GM06990 (cell line): ENCODE measurements at regions not wholly inside any gene's neighbourhood (a gene's known extent, or its start where the extent isn't known, plus 50 kb on each side); places are given as distances from the start of the nearest gene placed in this dataset.

ENCODE experiments used
- DNase-seq: peaks from one replicate; pipeline ENCODE4 v3.0.0-alpha.2; 2011; ENCODE audit not compliant: insufficient read length; ENCODE audit errors: extremely low read depth
- H3K27me3 ChIP-seq: replicated peaks from 2 replicates; pipeline ENCODE4 v1.6.0; 2011; ENCODE audit warnings: low read length; ENCODE audit not compliant: control insufficient read depth, insufficient read depth
- H3K36me3 ChIP-seq: 2 replicates; pipeline ENCODE4 v1.5.1; 2011; ENCODE audit warnings: low read length; ENCODE audit not compliant: control insufficient read depth, insufficient read depth
- H3K4me3 ChIP-seq: replicated peaks from 2 replicates; pipeline ENCODE4 v1.5.1; 2011; ENCODE audit warnings: low read depth, mild to moderate bottlenecking, control low read depth, low read length
- TF ChIP-seq, protein P1 (sequence below): IDR thresholded peaks from 2 replicates; pipeline ENCODE4 v1.5.1; 2011; ENCODE audit warnings: low read length, control low read depth, mild to moderate bottlenecking, inconsistent platforms; ENCODE audit not compliant: insufficient read depth, poor library complexity, severe bottlenecking

DNA sequence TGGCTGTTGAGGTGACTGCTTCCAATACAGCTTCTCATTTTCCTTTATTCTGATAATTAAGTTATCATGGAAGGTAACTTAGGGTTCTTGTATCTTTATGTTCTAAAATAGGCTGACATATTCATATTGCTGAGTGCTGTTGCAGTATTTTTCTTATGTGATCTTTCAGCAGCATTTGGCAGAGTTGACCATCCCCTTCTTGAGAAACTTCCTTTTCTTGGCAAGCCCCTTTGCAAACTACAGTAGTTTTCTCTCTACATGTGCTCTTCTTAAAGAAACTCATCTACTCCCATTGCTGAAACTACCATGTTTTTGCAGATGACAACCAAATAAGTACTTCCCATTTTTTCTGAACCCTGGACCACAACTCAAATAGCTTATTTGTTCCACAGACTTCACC is 476.5 kb upstream of the TRIB2 start:
- Histone ChIP-seq H3K4me3 (no peak overlapping the region), H3K36me3 (no peaks in the 10 kb centered on the region), H3K27me3 (no peaks in the 10 kb centered on the region)
- DNase-seq, result no peak
- TF ChIP-seq, protein P1, sequence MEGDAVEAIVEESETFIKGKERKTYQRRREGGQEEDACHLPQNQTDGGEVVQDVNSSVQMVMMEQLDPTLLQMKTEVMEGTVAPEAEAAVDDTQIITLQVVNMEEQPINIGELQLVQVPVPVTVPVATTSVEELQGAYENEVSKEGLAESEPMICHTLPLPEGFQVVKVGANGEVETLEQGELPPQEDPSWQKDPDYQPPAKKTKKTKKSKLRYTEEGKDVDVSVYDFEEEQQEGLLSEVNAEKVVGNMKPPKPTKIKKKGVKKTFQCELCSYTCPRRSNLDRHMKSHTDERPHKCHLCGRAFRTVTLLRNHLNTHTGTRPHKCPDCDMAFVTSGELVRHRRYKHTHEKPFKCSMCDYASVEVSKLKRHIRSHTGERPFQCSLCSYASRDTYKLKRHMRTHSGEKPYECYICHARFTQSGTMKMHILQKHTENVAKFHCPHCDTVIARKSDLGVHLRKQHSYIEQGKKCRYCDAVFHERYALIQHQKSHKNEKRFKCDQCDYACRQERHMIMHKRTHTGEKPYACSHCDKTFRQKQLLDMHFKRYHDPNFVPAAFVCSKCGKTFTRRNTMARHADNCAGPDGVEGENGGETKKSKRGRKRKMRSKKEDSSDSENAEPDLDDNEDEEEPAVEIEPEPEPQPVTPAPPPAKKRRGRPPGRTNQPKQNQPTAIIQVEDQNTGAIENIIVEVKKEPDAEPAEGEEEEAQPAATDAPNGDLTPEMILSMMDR, result no peak

DNA sequence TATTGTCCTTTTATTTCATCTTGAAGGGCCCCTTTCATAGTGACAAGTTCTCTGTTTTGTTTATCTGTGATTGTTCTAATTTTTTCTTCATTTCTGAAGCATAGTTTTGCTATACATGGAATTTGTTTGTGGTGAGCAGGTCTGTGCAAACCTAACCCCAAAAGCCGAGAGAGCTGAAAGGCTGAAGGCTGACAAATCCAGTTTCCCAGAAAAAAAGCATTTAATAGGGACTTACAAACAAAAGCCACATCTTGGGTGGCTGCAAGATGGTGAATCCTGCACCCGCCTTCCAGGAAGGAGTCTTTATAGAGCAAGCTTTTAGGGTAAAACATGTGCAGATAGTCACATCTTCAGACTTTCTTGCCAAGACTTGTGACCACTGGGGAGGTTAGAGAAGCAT is 473.4 kb upstream of the TRIB2 start:
- TF ChIP-seq, protein P1, result no peak
- no peaks in the 10 kb centered on the region for H3K36me3 ChIP-seq
- no peak overlapping the region for H3K4me3 ChIP-seq
- no peaks in the 10 kb centered on the region for H3K27me3 ChIP-seq
- DNase-seq, result no peak

DNA sequence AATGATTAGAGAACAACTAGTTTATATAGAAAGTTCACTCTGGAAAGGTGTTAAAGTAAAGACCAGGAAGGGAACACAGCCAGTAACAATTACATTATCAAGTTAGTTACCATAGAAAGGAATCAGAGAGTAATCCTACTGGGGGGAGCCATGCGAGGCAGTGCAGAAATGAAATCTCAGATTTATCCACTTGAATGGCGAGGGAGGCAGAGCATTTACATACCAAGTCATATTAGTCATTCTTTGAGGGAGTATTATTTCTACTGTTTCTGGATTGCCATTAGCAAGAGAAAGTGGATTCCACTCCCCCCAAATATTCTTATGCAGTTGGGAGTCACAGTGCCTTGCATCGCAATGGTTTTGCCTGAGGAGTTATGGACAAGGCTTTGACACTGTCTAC is 472.7 kb upstream of the TRIB2 start:
- H3K27me3 ChIP-seq, result no peaks in the 10 kb centered on the region
- no peak for DNase-seq
- TF ChIP-seq, protein P1, result no peak
- H3K4me3 ChIP-seq, result no peak overlapping the region
- no peaks in the 10 kb centered on the region for H3K36me3 ChIP-seq

- no peak overlapping the region for H3K4me3 ChIP-seq
- H3K36me3 ChIP-seq, result no peaks in the 10 kb centered on the region; the same call in 1 of the 2 replicates
- TF ChIP-seq, protein P1, result no peak
- no peaks in the 10 kb centered on the region for H3K27me3 ChIP-seq
- no peak for DNase-seq
Measured at GRCh38 chr2:12251121-12251520, 465.6 kb upstream of the TRIB2 start.

DNA sequence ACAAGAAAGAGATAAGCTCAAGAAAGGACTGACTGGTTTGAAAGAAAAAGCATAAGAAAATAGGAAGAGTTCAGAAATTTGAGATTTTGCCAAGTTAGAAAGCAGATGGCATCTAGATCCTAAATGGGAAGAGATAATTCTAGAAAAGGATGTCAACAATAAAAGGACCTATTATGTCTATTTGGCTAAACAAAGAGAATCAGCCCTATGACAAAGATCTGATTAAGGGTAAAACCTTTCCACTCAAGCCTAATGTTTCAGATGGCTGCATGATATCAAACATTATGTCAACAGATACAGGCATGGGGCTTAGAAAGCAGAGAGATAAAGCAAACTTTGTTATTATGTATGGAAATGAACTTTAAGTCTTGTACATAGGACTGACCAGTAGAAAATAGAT is 465.0 kb upstream of the TRIB2 start:
- H3K4me3 ChIP-seq, result no peak overlapping the region
- no peaks in the 10 kb centered on the region; the same call in 1 of the 2 replicates for H3K36me3 ChIP-seq
- TF ChIP-seq, protein P1, result no peak
- no peaks in the 10 kb centered on the region for H3K27me3 ChIP-seq
- no peak for DNase-seq

DNA sequence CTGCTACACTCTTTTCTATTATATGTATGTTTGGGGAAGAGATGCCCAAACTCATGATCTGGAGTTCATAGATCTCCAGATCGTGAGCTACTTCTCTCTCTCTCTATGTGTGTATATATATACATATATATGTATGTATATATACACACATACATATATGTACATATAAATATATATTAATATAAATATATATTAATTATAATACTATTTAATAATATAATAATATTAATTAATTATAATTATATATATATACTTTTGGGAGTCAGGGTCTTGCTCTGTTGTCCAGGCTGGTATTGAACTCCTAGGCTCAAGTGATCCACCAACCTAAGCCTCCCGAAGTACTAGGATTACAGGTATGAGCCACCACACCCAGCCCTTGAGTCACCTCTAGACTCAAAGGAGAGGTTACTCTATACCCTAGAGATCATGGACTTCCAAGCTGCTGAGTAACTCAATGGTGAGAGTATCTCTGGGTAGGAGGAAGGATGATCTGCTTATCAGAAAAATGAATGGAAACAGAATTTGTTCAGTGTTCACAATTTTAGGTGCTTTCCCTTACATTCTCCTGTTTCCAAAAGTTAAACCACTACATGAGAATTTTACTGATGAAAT is 463.5 kb upstream of the TRIB2 start:
- Histone ChIP-seq H3K27me3 (no peaks in the 10 kb centered on the region), H3K4me3 (no peak overlapping the region), H3K36me3 (no peaks in the 10 kb centered on the region; the same call in 1 of the 2 replicates)
- TF ChIP-seq, protein P1, result no peak
- DNase-seq, result no peak
